ENCODE measurements at regions not wholly inside any gene's neighbourhood (a gene's known extent, or its start where the extent isn't known, plus 50 kb on each side); places are given as distances from the start of the nearest gene placed in this dataset.

DNA sequence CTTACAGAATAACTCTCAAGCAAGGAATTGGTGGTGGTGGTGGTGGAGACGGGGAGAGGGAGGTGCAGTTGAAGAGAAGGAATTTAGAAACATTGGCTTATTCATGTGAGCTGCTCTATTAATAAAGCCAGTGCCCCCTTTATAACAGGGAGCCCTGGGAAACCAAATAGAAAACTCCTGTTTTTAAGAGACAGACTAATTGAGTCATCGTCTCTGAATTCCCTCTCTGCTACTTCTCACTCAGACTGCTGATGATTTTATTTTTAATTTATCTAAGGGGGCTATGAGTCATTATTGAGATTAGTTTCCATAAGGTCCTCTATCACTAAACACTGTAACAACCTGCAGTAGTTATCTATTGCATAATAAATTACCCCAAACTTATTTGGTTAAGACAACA lies 145.9 kb upstream of the GALNT15 start:
- no peak for DNase-seq (ENCODE audit: extremely low spot score)
- ChIA-PET POLR2A (interaction anchor here (0.6 kb wide), 1 partner anchor 9 kb away, joined by 3 read pairs; no protein-coding TSS in a partner anchor), CTCF (no interaction called here)
- TF ChIP-seq SUZ12 (IDR thresholded peaks at IDR 0.05) (no peak), CTBP1 (IDR thresholded peaks at IDR 0.05; ENCODE audit: borderline replicate concordance) (no peak), HDGF (IDR thresholded peaks at IDR 0.05; ENCODE audit: borderline replicate concordance) (no peak), L3MBTL2 (conservative IDR thresholded peaks at IDR 0.05) (no peak), BHLHE40 (IDR thresholded peaks at IDR 0.05; ENCODE audit: borderline replicate concordance) (no peak), ZNF384 (IDR thresholded peaks at IDR 0.05) (no peak), NFRKB (IDR thresholded peaks at IDR 0.05) (no peak), ARNT (IDR thresholded peaks at IDR 0.05) (no peak), FOXM1 (IDR thresholded peaks at IDR 0.05; ENCODE audit: borderline replicate concordance) (no peak), FOXA1 (IDR thresholded peaks at IDR 0.05) (no peak), TARDBP (IDR thresholded peaks at IDR 0.05) (no peak), ELF4 (IDR thresholded peaks at IDR 0.05) (no peak), FOXK2 (IDR thresholded peaks at IDR 0.05) (no peak), LEF1 (IDR thresholded peaks at IDR 0.05; ENCODE audit: borderline replicate concordance) (no peak), SP1 (IDR thresholded peaks at IDR 0.05) (no peak)
- TF ChIP-seq, protein P1, sequence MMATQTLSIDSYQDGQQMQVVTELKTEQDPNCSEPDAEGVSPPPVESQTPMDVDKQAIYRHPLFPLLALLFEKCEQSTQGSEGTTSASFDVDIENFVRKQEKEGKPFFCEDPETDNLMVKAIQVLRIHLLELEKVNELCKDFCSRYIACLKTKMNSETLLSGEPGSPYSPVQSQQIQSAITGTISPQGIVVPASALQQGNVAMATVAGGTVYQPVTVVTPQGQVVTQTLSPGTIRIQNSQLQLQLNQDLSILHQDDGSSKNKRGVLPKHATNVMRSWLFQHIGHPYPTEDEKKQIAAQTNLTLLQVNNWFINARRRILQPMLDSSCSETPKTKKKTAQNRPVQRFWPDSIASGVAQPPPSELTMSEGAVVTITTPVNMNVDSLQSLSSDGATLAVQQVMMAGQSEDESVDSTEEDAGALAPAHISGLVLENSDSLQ (IDR thresholded peaks at IDR 0.05): no peak

DNA sequence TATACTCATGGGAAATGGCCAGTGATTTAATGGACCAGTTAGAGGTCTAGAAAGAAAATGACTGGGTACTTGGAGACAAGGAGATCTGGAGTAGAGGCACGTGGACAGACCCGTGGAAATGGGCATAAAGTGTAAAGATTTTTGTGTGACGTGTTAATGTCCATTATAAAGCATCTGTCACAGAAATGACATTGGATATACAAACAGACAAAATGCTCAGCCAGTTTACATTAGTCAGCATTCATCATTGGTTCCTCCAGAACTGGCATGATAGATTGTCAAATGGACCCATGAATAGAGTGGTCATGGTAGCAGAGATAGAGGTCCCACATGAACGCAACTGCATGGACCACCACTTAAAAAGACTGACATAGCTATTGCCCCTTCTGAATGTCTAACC lies 144.1 kb upstream of the GALNT15 start:
- CTCF ChIA-PET: no interaction called here
- POLR2A ChIA-PET: no interaction called here
- no peak for DNase-seq (ENCODE audit: extremely low spot score)
- TF ChIP-seq BHLHE40 (IDR thresholded peaks at IDR 0.05; ENCODE audit: borderline replicate concordance): no peak
- TF ChIP-seq SP1 (IDR thresholded peaks at IDR 0.05): no peak
- no peak for TF ChIP-seq SUZ12 (IDR thresholded peaks at IDR 0.05)
- no peak for TF ChIP-seq L3MBTL2 (conservative IDR thresholded peaks at IDR 0.05)
- TF ChIP-seq FOXK2 (IDR thresholded peaks at IDR 0.05): no peak
- TF ChIP-seq ELF4 (IDR thresholded peaks at IDR 0.05): no peak
- TF ChIP-seq HDGF (IDR thresholded peaks at IDR 0.05; ENCODE audit: borderline replicate concordance): no peak
- no peak for TF ChIP-seq FOXA1 (IDR thresholded peaks at IDR 0.05)
- no peak for TF ChIP-seq LEF1 (IDR thresholded peaks at IDR 0.05; ENCODE audit: borderline replicate concordance)
- no peak for TF ChIP-seq NFRKB (IDR thresholded peaks at IDR 0.05)
- no peak for TF ChIP-seq ZNF384 (IDR thresholded peaks at IDR 0.05)
- no peak for TF ChIP-seq ARNT (IDR thresholded peaks at IDR 0.05)
- TF ChIP-seq CTBP1 (IDR thresholded peaks at IDR 0.05; ENCODE audit: borderline replicate concordance): no peak
- TF ChIP-seq, protein P1 (IDR thresholded peaks at IDR 0.05): no peak
- TF ChIP-seq FOXM1 (IDR thresholded peaks at IDR 0.05; ENCODE audit: borderline replicate concordance): no peak
- no peak for TF ChIP-seq TARDBP (IDR thresholded peaks at IDR 0.05)

DNA sequence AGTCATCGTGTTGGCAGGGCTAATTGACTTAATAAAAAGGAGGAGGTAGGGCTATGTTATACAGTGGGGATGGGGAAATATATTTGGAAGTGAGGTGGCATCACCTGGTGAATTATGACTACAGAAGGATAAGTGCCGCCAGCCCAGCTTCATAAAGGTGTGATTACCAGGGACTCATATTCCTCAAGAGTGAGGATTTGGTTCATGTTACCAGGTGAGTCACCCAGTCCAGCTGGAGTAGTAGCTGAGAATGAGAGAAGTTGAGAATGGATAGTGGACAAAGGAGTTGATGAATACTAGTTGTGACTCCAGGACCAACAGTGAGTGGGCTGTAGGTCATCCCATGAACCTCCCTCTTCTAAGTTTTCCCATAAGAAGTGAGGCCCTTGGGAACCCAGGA lies 143.0 kb upstream of the GALNT15 start:
- DNase-seq (ENCODE audit: extremely low spot score): no peak
- CTCF ChIA-PET: no interaction called here
- POLR2A ChIA-PET: no interaction called here
- no peak for TF ChIP-seq ARNT (IDR thresholded peaks at IDR 0.05)

DNA sequence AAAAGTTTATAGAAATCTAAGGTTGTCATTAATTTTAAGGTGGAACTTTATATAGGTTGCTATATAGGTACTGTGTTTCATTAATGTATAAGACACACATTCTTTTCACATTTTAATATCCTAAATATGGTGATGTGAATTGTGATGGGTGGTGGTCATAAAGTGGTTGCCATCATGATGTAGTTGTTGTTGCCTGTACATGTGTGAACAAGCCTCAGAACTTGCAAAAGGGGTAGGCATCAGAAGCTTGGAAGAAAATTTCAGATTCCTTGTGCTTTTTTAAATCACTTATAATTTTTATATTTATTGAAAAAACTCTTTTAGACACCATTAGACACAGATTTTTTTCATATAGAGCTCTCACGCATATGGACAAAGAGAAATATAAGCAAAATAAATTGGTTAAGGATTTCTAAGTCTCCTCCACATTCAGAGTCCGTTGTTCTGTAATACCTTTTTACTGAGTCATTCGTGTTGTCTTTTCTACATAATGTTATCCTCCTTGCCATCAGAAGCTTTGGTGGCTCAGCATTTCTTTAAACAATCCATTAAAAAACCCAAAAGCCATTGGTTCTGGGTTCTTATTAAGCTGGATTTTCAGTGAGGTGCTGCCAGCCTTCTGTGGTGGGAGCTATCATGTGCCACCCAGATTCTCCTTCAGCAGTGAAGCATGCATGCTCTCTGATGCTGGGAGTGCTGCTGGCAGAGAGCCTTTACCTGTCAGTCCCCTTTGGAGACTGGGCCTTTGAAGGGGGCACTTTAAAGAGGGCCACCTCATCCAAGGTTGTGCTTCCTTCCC lies 140.4 kb upstream of the GALNT15 start:
- CTCF ChIA-PET: interaction anchor here (0.7 to 0.8 kb wide), 2 partner anchors 15 to 83 kb away, joined by 3 read pairs; no protein-coding TSS in a partner anchor
- POLR2A ChIA-PET: no interaction called here
- no peak for DNase-seq (ENCODE audit: extremely low spot score)
- TF ChIP-seq, protein P1 (IDR thresholded peaks at IDR 0.05): no peak
- no peak for TF ChIP-seq FOXM1 (IDR thresholded peaks at IDR 0.05; ENCODE audit: borderline replicate concordance)
- no peak for TF ChIP-seq NFRKB (IDR thresholded peaks at IDR 0.05)
- no peak for TF ChIP-seq ZNF384 (IDR thresholded peaks at IDR 0.05)
- TF ChIP-seq ARNT (IDR thresholded peaks at IDR 0.05): no peak
- TF ChIP-seq LEF1 (IDR thresholded peaks at IDR 0.05; ENCODE audit: borderline replicate concordance): no peak
- no peak for TF ChIP-seq FOXA1 (IDR thresholded peaks at IDR 0.05)
- no peak for TF ChIP-seq L3MBTL2 (conservative IDR thresholded peaks at IDR 0.05)
- TF ChIP-seq SUZ12 (IDR thresholded peaks at IDR 0.05): no peak
- no peak for TF ChIP-seq SP1 (IDR thresholded peaks at IDR 0.05)
- TF ChIP-seq ELF4 (IDR thresholded peaks at IDR 0.05): no peak
- TF ChIP-seq HDGF (IDR thresholded peaks at IDR 0.05; ENCODE audit: borderline replicate concordance): no peak
- no peak for TF ChIP-seq CTBP1 (IDR thresholded peaks at IDR 0.05; ENCODE audit: borderline replicate concordance)

DNA sequence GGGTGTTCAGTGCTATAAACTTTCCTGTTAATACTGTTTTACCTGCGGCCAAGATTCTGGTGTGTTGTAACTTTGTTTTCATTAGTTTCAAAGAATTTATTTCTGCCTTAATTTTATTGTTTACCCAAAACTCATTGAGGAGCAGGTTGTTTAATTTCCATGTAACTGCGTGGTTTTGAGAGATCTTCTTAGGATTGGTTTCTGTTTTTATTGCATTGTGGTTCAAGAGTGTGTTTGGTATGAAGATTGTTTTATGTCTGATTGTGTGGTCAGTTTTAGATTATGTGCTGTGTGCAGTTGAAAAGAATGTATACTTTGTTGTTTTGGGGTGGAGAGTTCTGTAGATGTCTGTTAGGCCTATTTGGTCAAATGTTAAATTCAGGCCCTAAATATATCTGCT lies 133.5 kb upstream of the GALNT15 start:
- TF ChIP-seq ZNF384 (IDR thresholded peaks at IDR 0.05) (no peak), ELF4 (IDR thresholded peaks at IDR 0.05) (no peak), TARDBP (IDR thresholded peaks at IDR 0.05) (no peak), HDGF (IDR thresholded peaks at IDR 0.05; ENCODE audit: borderline replicate concordance) (no peak), CTBP1 (IDR thresholded peaks at IDR 0.05; ENCODE audit: borderline replicate concordance) (no peak), BHLHE40 (IDR thresholded peaks at IDR 0.05; ENCODE audit: borderline replicate concordance) (no peak), FOXM1 (IDR thresholded peaks at IDR 0.05; ENCODE audit: borderline replicate concordance) (no peak), SP1 (IDR thresholded peaks at IDR 0.05) (no peak), ARNT (IDR thresholded peaks at IDR 0.05) (no peak)
- ChIA-PET POLR2A (no interaction called here), CTCF (no interaction called here)
- DNase-seq (ENCODE audit: extremely low spot score): no peak

Data from HEK293T (cell line).